ENCODE measurements at regions not wholly inside any gene's neighbourhood (a gene's known extent, or its start where the extent isn't known, plus 50 kb on each side); places are given as distances from the start of the nearest gene placed in this dataset.

DNA sequence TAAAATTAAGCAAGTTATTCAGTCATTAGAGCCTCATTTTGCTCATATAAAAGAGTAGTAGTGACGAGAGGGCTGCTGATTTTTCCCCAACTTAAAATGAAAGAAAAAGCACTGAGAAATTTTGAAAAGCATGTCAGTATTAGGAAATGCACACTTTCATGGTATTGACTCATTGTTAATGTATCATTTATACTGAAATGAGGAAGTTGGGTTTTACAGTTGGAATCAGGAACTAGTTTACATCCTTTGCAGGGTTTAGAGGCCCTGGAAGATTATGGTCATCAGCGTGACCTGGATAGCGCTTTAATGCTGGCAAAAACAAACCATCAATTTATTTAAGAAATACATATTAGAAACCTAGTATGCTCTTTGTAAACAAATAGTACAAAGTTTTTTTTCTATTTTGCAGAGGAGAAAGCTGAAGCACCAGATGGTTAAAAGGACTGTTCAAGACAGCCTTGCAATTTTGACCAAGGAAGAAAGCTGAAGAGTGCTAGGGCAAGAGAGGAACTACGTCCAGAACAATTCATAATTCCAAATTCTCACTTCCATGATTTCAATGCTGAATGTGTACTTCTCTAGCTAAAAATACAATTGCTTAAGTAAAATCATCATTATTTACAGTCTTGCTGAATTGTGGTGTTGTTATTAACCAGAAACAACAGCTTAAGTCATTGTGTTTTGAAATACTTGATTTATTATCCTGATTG is 94.8 kb upstream of the SGIP1 start:
- Histone ChIP-seq H3K27ac (ENCODE audit: low read length) (no peak overlapping the region), H3K27me3 (ENCODE audit: control insufficient read depth, insufficient read depth) (no peaks in the 10 kb centered on the region), H3K9me3 (ENCODE audit: control insufficient read depth, low read length) (no peaks in the 10 kb centered on the region), H3K4me3 (ENCODE audit: low read length) (no peak overlapping the region), H3K4me1 (ENCODE audit: control insufficient read depth, insufficient read depth, low read length) (no peaks in the 10 kb centered on the region)
- no peak for DNase-seq
- intact Hi-C loops (cut with DNase I), result no loop called here
- 75% methylated on average over 4 of the region's 4 CpGs for WGBS
- ATAC-seq, result no peak

DNA sequence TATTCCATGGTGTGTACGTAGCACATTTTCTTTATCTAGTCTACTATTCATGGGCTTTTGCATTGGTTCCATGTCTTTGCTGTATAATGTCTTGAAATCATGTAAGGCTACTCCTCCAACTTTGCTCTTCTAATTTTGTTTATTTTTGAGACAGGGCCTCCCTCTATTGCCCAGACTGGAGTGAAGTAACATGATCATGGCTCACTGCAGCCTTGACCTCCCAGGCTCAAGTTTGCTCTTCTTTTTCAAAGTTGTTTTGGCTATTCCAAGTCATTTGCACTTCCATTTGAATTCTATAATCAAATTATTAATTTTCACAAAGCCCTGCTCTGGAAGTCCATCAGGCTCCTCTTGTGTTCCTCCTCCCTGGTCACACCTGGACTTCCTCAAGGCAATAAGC is 90.2 kb upstream of the SGIP1 start:
- WGBS, result 92% methylated on average over 1 of the region's 1 CpG
- ATAC-seq (peak in 1 of 2 donors; percentile 48), DNase-seq (no peak)
- Histone ChIP-seq H3K27ac (ENCODE audit: low read length) (no peak overlapping the region), H3K4me1 (ENCODE audit: control insufficient read depth, insufficient read depth, low read length) (peaks cover 4% of the 10 kb centered on the region), H3K27me3 (ENCODE audit: control insufficient read depth, insufficient read depth) (no peaks in the 10 kb centered on the region), H3K9me3 (ENCODE audit: control insufficient read depth, low read length) (no peaks in the 10 kb centered on the region), H3K4me3 (ENCODE audit: low read length) (no peak overlapping the region)
- intact Hi-C loops (cut with DNase I), result loop anchor here in 2 of 4 donors (10.0 kb wide), 2 partner anchors 109 to 1189 kb away; no protein-coding TSS in a partner anchor

DNA sequence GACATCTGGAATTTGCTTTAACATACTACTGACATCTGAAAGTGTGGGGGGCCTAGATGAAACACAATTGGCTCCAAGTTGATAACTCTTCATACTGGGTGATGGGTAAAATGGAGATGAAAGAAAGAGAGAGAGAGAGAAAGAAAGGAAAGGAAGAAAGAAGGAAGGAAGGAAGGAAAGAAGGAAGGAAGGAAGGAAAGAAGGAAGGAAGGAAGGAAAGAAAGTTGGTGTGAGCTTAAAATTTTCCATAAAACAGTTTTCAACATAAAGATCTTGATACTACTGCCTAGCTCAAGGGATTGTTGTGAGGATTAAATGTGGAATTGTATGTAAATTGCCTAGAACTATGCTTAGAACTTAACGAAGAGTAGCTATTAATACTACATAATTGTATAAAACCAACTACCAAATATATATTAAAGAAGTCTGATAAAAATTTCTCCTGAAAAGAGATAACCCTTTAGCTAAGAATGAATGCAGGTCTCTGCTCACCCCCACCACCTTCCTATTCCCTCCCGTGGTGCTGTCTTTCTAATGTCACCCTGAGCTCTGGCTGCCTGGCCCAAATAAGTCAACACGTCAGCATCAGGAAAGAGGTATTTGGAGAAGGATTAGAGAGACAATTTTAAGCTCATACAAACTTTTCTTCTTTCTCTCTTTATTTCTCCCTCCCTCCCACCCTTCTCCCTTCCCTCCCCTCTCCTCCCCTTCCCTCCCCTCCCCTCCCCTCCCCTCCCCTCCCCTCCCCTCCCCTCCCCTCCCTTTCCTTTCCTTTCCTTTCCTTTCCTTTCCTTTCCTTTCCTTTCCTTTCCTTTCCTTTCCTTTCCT is 89.3 kb upstream of the SGIP1 start:
- DNase-seq (no peak), ATAC-seq (no peak)
- H3K4me1 ChIP-seq (ENCODE audit: control insufficient read depth, insufficient read depth, low read length), result peaks cover 4% of the 10 kb centered on the region
- WGBS, result 54% methylated on average over 3 of the region's 3 CpGs
- H3K4me3 ChIP-seq (ENCODE audit: low read length), result no peak overlapping the region
- intact Hi-C loops (cut with DNase I), result loop anchor here (5.0 to 10.0 kb wide), 5 partner anchors 110 to 1190 kb away; no protein-coding TSS in a partner anchor
- no peak overlapping the region for H3K27ac ChIP-seq (ENCODE audit: low read length)
- H3K9me3 ChIP-seq (ENCODE audit: control insufficient read depth, low read length), result no peaks in the 10 kb centered on the region
- no peaks in the 10 kb centered on the region for H3K27me3 ChIP-seq (ENCODE audit: control insufficient read depth, insufficient read depth)

DNA sequence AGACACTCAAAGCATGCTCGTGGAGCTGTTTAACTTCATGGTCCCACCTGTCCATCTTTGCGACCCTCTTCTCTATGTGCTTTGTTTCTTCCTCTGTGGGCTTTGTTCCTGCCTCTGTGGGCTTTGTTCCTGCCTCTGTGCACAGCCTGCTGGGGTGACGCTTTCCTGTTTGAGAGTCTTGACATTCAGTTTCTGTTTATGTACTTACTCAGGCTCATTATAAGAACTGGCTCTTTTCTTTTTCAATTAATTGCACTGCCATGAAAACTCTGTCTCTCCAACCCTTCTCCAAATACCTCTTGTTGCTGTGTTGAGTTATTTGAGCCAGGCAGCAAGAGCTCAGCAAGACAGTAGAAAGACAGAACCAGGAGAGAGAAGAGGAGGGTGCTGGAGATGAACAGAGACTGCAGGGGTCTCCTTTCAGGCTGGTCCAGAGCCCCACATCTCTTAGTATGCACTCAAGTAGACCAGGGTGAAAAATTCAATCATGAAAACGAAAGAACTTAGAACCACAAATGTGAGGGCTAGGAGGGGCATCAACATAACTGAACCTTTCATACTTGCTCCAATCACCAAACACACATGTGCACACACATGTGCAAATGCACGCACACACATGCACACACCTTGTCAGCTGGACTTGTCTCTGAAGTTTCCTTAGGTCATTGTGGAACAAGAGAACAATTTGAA is 88.3 kb upstream of the SGIP1 start:
- H3K4me1 ChIP-seq (ENCODE audit: control insufficient read depth, insufficient read depth, low read length), result peaks cover 4% of the 10 kb centered on the region
- H3K27me3 ChIP-seq (ENCODE audit: control insufficient read depth, insufficient read depth), result no peaks in the 10 kb centered on the region
- H3K4me3 ChIP-seq (ENCODE audit: low read length), result no peak overlapping the region
- no peaks in the 10 kb centered on the region for H3K9me3 ChIP-seq (ENCODE audit: control insufficient read depth, low read length)
- ATAC-seq, result peak in 1 of 2 donors; percentile 6
- H3K27ac ChIP-seq (ENCODE audit: low read length), result peak overlapping the region; percentile 61
- DNase-seq, result peak in 2 of 3 donors; percentile 42 to 45
- intact Hi-C loops (cut with DNase I), result loop anchor here (2.0 to 10.0 kb wide), 6 partner anchors 111 to 1191 kb away; no protein-coding TSS in a partner anchor
- WGBS, result 67% methylated on average over 5 of the region's 5 CpGs

DNA sequence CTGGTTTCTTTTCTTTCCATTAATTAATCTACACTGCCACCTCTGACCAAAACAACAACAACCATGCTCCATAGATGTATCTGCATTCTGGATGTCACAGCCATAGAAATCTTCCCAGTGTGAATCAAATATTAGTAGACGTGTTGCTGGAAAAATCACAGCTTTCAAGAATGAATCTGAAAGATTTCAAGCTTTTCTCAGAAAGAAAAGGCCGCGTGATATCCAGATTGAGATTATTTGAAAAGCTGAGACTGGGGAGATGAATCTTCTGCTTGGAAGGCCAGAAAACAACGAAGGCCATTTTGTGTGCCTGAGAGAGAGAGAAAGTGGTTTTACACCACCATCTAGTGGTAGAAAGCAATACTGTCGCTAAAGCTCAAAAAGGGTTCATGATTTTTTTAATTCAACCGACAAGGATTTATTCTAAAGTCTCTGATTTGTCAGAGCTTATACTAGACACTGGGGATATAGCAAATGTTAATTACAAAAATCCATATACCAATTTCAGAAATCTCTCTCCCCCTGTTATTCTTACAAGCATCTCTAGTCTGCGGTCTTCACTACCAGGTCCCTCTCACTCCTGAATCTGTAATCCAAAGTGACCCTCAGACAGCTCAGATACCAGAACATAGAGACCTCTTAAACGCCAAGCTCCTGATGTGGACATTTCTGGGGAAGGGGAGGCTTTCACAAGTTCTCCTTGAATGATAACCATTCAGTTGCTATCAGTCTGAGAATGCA is 87.5 kb upstream of the SGIP1 start:
- peak; percentile 46 to 68 for ATAC-seq
- no peaks in the 10 kb centered on the region for H3K9me3 ChIP-seq (ENCODE audit: control insufficient read depth, low read length)
- intact Hi-C loops (cut with DNase I), result loop anchor here (2.0 to 10.0 kb wide), 6 partner anchors 112 to 1192 kb away; no protein-coding TSS in a partner anchor
- WGBS, result 15% methylated on average over 8 of the region's 8 CpGs
- no peak overlapping the region for H3K4me3 ChIP-seq (ENCODE audit: low read length)
- H3K27me3 ChIP-seq (ENCODE audit: control insufficient read depth, insufficient read depth), result no peaks in the 10 kb centered on the region
- no peak for DNase-seq
- peaks cover 4% of the 10 kb centered on the region for H3K4me1 ChIP-seq (ENCODE audit: control insufficient read depth, insufficient read depth, low read length)
- H3K27ac ChIP-seq (ENCODE audit: low read length), result no peak overlapping the region

DNA sequence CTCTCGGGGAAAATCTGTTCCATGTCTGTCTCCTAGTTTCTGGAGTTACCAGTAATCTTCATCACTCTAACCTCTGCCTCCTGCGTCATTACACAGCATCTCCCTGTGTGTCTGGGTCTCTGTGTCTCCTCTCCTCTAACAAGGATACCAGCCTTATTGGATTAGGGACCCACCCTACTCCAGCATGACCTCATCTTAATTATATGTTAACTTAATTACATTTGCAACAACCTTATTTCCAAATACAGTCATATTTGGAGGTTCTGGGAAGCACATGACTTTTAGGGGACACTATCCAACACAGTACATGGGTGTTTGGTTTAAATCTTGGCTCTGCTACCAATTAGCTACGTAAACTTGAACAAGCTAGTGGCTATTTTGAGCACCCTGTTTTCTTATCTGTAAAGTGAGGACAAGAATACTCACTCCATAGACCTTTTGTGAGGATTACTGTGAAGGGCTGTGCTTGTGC is 83.9 kb upstream of the SGIP1 start:
- Histone ChIP-seq H3K27me3 (ENCODE audit: control insufficient read depth, insufficient read depth) (no peaks in the 10 kb centered on the region), H3K27ac (ENCODE audit: low read length) (peak overlapping the region; percentile 70), H3K9me3 (ENCODE audit: control insufficient read depth, low read length) (no peaks in the 10 kb centered on the region), H3K4me1 (ENCODE audit: control insufficient read depth, insufficient read depth, low read length) (peaks cover 4% of the 10 kb centered on the region), H3K4me3 (ENCODE audit: low read length) (no peak overlapping the region)
- DNase-seq (no peak), ATAC-seq (peak; percentile 80 to 91)
- intact Hi-C loops (cut with DNase I), result loop anchor here in 1 of 4 donors (10.0 kb wide), 1 partner anchor 55 kb away; no protein-coding TSS in a partner anchor
- WGBS, result 37% methylated on average over 3 of the region's 3 CpGs

DNA sequence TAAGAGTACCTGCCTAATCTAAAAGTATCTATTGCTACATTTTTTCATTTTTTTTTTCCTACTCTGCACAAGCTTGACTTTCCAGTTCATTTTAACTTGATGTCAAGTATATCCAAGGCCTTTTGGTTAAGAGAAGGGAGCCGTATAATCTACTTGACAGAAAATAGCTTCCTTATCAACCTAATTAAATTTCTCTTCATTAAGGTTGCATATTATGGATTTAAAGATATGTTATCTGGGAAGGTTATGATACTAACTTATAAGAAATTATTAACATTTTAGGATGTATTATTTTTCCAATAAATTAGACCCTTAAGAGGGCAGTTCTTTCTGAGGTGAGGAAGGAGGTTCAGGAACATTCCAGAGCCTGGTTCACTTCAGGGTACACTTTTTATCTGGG is 83.1 kb upstream of the SGIP1 start:
- intact Hi-C loops (cut with DNase I), result loop anchor here in 1 of 4 donors (10.0 kb wide), 1 partner anchor 54 kb away; no protein-coding TSS in a partner anchor
- H3K27ac ChIP-seq (ENCODE audit: low read length), result no peak overlapping the region
- H3K27me3 ChIP-seq (ENCODE audit: control insufficient read depth, insufficient read depth), result no peaks in the 10 kb centered on the region
- no peaks in the 10 kb centered on the region for H3K9me3 ChIP-seq (ENCODE audit: control insufficient read depth, low read length)
- DNase-seq, result no peak
- ATAC-seq, result no peak
- WGBS, result 58% methylated on average over 1 of the region's 1 CpG
- no peak overlapping the region for H3K4me3 ChIP-seq (ENCODE audit: low read length)
- peaks cover 1% of the 10 kb centered on the region for H3K4me1 ChIP-seq (ENCODE audit: control insufficient read depth, insufficient read depth, low read length)

DNA sequence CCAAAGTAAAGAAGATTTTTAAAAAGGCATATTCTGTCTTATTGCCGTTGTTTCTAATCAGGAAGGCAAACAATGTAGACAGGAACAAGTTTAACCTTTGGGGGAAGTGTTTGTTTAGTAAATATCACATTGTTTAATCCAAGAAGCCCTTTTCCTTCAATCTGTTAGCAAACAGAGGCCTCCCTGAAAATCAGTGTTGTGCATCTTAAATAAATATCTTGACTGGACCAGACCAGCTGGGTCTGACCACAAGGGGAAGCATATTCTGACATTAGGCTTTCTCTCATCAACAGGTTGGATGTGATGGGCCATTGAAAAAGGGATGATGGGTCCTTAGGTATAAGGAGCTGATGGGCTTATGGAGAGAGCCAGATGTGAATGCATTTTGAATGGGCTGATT is 81.8 kb upstream of the SGIP1 start:
- intact Hi-C loops (cut with DNase I), result loop anchor here in 1 of 4 donors (10.0 kb wide), 1 partner anchor 53 kb away; no protein-coding TSS in a partner anchor

DNA sequence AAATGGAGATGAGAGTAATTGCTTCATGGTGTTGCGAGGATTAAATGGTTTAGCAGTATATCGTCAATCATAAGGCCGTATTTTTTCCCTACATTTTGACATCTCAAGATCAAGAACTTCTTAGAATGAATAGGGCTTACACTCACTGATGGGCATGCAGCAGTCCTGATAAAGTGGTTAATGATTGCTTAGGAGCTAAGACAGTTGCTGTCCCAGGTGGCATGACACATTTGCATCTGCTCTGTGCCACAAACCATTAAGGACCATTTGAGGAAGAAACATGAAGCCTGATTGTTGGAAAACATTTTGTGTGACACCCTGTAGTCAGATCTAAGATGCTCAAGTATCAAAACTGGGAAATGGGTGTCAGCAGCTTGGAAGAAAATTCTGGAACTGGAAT is 81.0 kb upstream of the SGIP1 start:
- no peak for ATAC-seq
- intact Hi-C loops (cut with DNase I), result loop anchor here in 1 of 4 donors (10.0 kb wide), 1 partner anchor 52 kb away; no protein-coding TSS in a partner anchor
- Histone ChIP-seq H3K4me1 (ENCODE audit: control insufficient read depth, insufficient read depth, low read length) (no peaks in the 10 kb centered on the region), H3K27ac (ENCODE audit: low read length) (no peak overlapping the region), H3K27me3 (ENCODE audit: control insufficient read depth, insufficient read depth) (no peaks in the 10 kb centered on the region), H3K4me3 (ENCODE audit: low read length) (no peak overlapping the region), H3K9me3 (ENCODE audit: control insufficient read depth, low read length) (no peaks in the 10 kb centered on the region)
- no peak for DNase-seq
- WGBS, result 98% methylated on average over 3 of the region's 3 CpGs

More for the DNA sequence above, 81.8 kb upstream of the SGIP1 start:
- Histone ChIP-seq H3K4me1 (ENCODE audit: control insufficient read depth, insufficient read depth, low read length) (no peaks in the 10 kb centered on the region), H3K4me3 (ENCODE audit: low read length) (no peak overlapping the region), H3K9me3 (ENCODE audit: control insufficient read depth, low read length) (no peaks in the 10 kb centered on the region), H3K27me3 (ENCODE audit: control insufficient read depth, insufficient read depth) (no peaks in the 10 kb centered on the region), H3K27ac (ENCODE audit: low read length) (no peak overlapping the region)
- DNase-seq (no peak), ATAC-seq (no peak)
- 69% methylated on average over 1 of the region's 1 CpG for WGBS

DNA sequence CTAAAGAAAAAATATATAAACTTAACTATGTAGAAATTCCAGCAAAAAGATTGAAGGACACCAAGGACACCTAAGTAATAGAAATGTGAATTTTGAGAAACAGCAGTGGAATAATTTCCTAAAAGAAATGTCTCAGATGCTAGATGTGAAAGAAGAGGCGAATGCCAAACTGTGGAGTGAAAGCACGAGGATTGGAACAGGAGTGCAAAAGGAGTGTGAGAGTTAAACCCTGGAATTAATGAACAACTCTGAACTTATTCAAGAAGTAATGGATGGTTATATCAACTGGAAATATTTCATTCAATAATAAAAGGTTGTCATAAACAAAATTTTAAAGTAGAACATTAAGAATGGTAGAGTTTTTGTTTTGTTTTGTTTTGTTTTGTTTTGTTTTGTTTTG is 78.5 kb upstream of the SGIP1 start:
- DNase-seq (no peak), ATAC-seq (no peak)
- 83% methylated on average over 2 of the region's 2 CpGs for WGBS
- intact Hi-C loops (cut with DNase I), result loop anchor here in 2 of 4 donors (5.0 to 10.0 kb wide), 2 partner anchors 42 to 49 kb away; no protein-coding TSS in a partner anchor
- no peak overlapping the region for H3K27ac ChIP-seq (ENCODE audit: low read length)
- no peaks in the 10 kb centered on the region for H3K27me3 ChIP-seq (ENCODE audit: control insufficient read depth, insufficient read depth)
- no peaks in the 10 kb centered on the region for H3K9me3 ChIP-seq (ENCODE audit: control insufficient read depth, low read length)
- H3K4me1 ChIP-seq (ENCODE audit: control insufficient read depth, insufficient read depth, low read length), result no peaks in the 10 kb centered on the region
- H3K4me3 ChIP-seq (ENCODE audit: low read length), result no peak overlapping the region

All from right cardiac atrium (tissue), 5 donors.